NB4 (cell line): ENCODE measurements at regions not wholly inside any gene's neighbourhood (a gene's known extent, or its start where the extent isn't known, plus 50 kb on each side); places are given as distances from the start of the nearest gene placed in this dataset.

Source experiments
- DNase-seq: peaks from one replicate; pipeline ENCODE4 v3.0.0; 2010; ENCODE audit warnings: low read depth
- H3K4me3 ChIP-seq: one replicate; pipeline ENCODE4 v1.5.1; 2011; ENCODE audit warnings: mild to moderate bottlenecking, low read depth, low read length, moderate library complexity
- MYC ChIP-seq: IDR thresholded peaks from 2 replicates; pipeline ENCODE4 v1.6.1; 2011; ENCODE audit warnings: low read depth, low read length
- POLR2A ChIP-seq: IDR thresholded peaks from 2 replicates; pipeline ENCODE4 v1.6.1; 2011; ENCODE audit warnings: mild to moderate bottlenecking; ENCODE audit not compliant: insufficient read length; ENCODE audit errors: extremely low read depth
- TF ChIP-seq, protein P1 (sequence below): IDR thresholded peaks from one replicate; pipeline ENCODE4 v1.5.1; 2012; ENCODE audit warnings: low read depth, low read length
- TF ChIP-seq, protein P2 (sequence below): IDR thresholded peaks from 2 replicates; pipeline ENCODE4 v1.6.1; 2011; ENCODE audit warnings: low read depth, low read length

DNA sequence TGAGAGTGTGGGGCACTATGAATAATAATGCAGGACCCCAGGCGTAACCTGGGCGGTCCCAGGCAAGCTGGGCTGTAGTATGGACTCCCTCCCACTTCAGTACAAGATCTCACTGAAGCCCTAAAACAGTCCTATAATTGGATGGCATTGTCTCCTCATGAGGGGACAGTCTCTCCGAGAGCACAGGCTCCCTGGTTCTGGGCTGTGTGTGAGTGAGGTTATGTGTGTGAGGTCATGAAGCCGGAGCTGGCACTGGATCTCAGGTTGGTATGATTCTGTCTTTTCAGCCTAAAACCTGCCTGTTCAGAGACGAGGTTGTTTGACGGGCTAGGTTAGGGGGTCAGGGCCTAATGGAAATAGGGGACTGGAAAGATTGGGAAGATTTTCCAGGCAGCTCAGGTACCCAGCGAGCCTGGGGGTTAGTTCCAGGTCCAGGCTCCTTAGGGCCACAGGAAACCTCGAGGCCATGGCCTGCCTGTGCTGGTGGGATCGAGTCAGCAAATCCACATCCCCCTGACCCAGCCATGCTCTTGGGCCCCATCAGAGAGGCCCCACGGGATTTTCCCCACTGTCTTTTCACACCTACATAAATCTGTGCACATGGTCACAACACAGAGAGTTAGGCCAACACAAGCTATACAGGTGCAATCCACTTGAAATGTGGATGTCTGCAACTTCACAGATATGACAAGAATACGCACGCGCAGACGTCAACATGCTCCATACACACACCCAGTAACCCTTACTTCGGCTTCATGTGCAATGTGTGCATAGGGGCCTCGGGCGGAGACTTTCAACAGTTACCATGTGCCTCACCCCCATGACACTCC is 94.8 kb downstream of the INHBB start:
- TF ChIP-seq, protein P1, sequence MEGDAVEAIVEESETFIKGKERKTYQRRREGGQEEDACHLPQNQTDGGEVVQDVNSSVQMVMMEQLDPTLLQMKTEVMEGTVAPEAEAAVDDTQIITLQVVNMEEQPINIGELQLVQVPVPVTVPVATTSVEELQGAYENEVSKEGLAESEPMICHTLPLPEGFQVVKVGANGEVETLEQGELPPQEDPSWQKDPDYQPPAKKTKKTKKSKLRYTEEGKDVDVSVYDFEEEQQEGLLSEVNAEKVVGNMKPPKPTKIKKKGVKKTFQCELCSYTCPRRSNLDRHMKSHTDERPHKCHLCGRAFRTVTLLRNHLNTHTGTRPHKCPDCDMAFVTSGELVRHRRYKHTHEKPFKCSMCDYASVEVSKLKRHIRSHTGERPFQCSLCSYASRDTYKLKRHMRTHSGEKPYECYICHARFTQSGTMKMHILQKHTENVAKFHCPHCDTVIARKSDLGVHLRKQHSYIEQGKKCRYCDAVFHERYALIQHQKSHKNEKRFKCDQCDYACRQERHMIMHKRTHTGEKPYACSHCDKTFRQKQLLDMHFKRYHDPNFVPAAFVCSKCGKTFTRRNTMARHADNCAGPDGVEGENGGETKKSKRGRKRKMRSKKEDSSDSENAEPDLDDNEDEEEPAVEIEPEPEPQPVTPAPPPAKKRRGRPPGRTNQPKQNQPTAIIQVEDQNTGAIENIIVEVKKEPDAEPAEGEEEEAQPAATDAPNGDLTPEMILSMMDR = no peak
- TF ChIP-seq POLR2A (no peak), MYC (no peak)
- TF ChIP-seq, protein P2, sequence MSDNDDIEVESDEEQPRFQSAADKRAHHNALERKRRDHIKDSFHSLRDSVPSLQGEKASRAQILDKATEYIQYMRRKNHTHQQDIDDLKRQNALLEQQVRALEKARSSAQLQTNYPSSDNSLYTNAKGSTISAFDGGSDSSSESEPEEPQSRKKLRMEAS = no peak
- no peak for DNase-seq
- H3K4me3 ChIP-seq = no peak overlapping the region

DNA sequence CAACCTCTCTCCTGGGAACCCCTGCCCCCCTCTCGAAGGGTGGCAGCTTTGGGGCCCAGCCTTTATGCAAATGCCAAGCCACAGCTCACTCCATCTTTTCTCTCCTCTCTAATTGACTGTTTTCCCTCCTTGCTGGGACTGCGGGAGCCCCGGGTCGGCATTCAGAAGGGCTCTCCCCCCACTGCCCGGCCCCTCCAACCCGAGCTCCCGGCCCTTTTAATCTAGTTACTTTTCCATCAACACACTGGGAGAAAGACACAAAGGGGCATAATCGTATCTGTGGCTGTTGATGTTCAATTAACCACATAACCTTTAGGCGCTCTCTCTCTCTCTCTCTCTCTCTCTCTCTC is 95.4 kb downstream of the INHBB start:
- no peak for DNase-seq
- TF ChIP-seq POLR2A (no peak), MYC (no peak)
- TF ChIP-seq, protein P2 = no peak
- TF ChIP-seq, protein P1 = no peak
- no peak overlapping the region for H3K4me3 ChIP-seq

DNA sequence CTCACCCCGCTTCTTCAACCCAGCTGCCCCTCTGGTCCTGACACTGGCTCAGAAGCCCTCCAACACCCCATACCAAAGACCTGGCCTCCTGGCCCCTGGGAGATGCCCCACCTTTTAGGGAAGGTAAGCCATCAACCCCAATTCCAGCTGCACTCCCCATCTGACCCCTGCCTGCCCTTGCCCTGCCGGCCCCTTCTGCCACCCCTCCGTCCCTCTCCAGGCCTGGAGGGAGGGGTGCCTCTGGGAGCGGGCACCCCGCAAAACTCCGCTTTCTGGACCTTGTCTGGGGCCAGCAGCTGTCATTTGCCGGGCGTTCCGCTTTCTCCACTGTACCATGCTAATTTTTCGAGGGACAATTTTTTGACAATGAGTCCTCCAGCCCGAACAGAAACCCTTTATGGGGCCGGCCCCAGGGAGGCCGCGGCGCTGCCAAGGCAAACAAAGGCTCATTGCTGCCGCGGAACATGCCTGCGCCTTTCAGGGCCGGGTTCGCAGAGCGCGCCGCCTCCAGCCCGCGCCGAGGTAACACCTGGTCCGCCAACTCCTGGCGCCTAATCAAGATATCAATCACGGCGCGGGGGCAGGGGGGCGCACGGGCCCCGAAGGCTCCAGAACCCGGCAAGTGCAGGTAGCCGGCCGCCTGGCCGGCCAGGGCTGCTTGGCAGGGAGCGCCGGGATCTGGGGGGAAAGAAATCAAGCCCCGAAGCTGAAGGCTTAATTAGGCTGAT is 96.0 kb downstream of the INHBB start:
- no peak overlapping the region for H3K4me3 ChIP-seq
- no peak for DNase-seq
- TF ChIP-seq, protein P1 = no peak
- TF ChIP-seq POLR2A = no peak
- TF ChIP-seq, protein P2 = no peak
- TF ChIP-seq MYC = no peak

DNA sequence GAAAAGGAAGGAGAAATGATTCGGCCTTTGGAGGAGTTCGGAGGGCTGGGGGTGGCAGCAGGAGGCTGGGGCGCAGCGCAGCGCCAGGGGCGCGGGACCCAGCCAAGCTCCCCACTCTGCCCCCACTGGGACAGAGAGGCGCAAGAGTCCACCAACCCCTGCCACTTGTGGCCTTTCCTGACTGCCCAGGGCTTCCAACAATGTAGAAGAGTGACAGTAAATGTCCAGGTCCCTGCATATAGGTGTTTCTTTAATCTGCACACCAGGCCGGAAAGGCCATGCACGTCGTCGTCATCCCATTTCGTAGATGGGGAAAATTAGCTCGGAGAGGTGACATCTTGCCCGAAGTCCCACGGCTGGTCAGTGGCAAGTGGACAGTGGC is 96.6 kb downstream of the INHBB start:
- no peak for TF ChIP-seq POLR2A
- TF ChIP-seq, protein P2 = no peak
- TF ChIP-seq, protein P1 = no peak
- TF ChIP-seq MYC = no peak
- H3K4me3 ChIP-seq = no peak overlapping the region
- no peak for DNase-seq

DNA sequence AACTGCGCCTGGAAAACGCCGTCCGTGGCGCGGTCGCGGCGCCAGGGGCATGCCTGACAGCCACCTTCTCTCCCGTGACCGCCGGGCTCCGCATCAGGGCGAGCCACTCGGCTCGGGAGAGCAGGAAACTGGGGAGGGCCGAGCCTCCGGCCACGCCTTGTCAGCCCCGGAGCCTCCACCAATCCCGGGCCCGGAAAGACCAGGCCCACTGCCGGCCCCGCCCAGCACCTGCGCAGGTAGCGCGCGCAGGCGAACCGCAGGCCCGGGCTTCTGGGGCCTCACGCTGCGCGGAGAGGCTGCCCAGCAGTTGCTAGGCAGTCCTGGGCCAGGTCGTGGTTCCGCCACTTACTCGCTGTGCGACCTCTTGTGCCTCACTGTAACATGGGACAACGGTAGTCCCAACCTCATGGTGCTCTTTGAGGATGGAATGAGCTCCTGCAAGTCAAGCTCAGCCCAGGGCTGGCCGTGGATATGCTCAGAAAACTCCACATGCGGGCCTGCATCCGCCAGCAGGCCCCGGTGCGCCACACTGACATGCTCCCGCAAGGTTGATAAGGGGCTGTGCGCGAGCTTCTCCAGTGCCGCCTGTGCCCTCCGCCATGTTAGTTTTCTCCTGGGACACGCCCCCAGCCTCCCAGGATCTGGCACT is 97.1 kb downstream of the INHBB start:
- TF ChIP-seq MYC (no peak), POLR2A (no peak)
- TF ChIP-seq, protein P1 = no peak
- TF ChIP-seq, protein P2 = no peak
- H3K4me3 ChIP-seq = no peak overlapping the region
- no peak for DNase-seq

DNA sequence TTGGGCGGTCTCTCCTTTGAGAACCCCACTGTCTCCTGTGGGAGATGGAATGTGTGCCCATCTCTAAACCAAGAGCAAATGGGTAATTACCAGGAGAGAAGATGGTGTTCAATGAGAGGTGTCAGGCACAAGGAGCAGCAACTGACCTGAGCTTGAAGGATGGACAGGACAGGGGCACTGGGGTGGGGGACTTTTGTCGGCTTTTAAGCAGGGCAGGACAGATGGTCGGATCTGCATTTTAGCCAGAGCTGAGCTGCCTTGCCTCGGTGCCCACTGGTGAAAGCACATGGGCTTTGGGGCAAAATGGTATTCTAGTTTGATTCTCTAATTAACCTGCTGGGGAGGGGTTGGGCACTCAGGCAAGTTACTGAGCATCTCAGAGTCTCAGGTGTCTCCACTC is 98.0 kb downstream of the INHBB start:
- no peak for DNase-seq
- TF ChIP-seq MYC (no peak), POLR2A (no peak)
- TF ChIP-seq, protein P1 = no peak
- TF ChIP-seq, protein P2 = no peak
- H3K4me3 ChIP-seq = no peak overlapping the region
